ENCODE measurements at regions not wholly inside any gene's neighbourhood (a gene's known extent, or its start where the extent isn't known, plus 50 kb on each side); places are given as distances from the start of the nearest gene placed in this dataset.

DNA sequence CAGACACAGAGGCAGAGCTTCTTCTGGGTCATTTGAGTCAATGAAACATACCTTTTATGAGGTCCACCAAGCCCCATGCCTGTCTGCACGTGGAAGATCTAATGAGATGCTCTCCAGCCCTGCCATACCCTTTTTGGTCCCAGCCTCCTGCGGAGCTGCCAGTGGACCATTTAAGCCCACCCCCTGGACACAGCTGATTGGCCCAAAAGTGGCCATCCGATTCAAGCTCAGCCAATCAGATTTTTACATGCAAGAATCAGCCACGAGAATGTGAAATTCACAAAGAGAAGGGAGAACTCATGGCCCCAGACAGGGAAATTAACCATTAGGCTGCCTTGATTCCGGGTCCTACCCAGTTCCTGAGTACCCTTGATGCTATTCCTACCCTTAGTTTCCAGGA lies 231.0 kb upstream of the EEF2KMT start:
- TF ChIP-seq, protein P1, sequence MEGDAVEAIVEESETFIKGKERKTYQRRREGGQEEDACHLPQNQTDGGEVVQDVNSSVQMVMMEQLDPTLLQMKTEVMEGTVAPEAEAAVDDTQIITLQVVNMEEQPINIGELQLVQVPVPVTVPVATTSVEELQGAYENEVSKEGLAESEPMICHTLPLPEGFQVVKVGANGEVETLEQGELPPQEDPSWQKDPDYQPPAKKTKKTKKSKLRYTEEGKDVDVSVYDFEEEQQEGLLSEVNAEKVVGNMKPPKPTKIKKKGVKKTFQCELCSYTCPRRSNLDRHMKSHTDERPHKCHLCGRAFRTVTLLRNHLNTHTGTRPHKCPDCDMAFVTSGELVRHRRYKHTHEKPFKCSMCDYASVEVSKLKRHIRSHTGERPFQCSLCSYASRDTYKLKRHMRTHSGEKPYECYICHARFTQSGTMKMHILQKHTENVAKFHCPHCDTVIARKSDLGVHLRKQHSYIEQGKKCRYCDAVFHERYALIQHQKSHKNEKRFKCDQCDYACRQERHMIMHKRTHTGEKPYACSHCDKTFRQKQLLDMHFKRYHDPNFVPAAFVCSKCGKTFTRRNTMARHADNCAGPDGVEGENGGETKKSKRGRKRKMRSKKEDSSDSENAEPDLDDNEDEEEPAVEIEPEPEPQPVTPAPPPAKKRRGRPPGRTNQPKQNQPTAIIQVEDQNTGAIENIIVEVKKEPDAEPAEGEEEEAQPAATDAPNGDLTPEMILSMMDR (optimal IDR thresholded peaks at IDR 0.05 in 1 of 3, IDR thresholded peaks at IDR 0.05 in 1 of 3, conservative IDR thresholded peaks at IDR 0.05 in 1 of 3; ENCODE audit: extremely low read depth in 1 of 3, insufficient read depth in 2 of 3, low read length in 3 of 3): no peak
- no peak for TF ChIP-seq EZH2 (IDR thresholded peaks at IDR 0.05; ENCODE audit: low read length)

Measured in keratinocyte (primary cell).